ENCODE measurements at regions not wholly inside any gene's neighbourhood (a gene's known extent, or its start where the extent isn't known, plus 50 kb on each side); places are given as distances from the start of the nearest gene placed in this dataset.

DNA sequence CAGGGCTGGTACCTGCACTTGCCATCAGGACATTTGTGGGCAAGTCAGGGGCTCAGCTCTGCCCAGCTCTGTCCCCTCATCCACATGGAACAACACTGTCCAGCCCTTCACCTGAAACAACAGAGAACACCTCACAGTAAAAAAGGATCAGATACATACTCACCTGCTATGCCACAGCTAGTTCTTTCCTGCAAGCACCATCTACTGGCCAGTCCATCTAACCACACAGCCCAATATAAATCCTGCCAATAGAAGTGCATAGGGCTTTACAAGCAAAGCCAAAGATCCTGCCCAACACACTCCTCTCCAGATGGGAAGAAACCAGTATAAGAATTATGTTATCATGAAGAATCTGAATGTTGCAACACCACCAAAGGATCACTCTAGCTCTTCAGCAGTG lies 52.2 kb upstream of the GALNT13 start:
- FAIRE-seq = no peak
- DNase-seq (ENCODE audit: insufficient read length) = no peak
- TF ChIP-seq POLR2A (IDR thresholded peaks at IDR 0.05; ENCODE audit: low read depth, low read length) (no peak), TAF1 (IDR thresholded peaks at IDR 0.05; ENCODE audit: borderline replicate concordance, low read depth, low read length) (no peak), POLR2AphosphoS5 (IDR thresholded peaks at IDR 0.05; ENCODE audit: low read depth, low read length) (no peak)
